ENCODE measurements at regions not wholly inside any gene's neighbourhood (a gene's known extent, or its start where the extent isn't known, plus 50 kb on each side); places are given as distances from the start of the nearest gene placed in this dataset.

GRCh38 chr4:123014038-123014437, 91.6 kb upstream of the NUDT6 start:
- ChIA-PET POLR2A (no interaction called here), CTCF (interaction anchor here (0.9 to 1.4 kb wide), 4 partner anchors 13 to 25 kb away, joined by 3 to 4 read pairs (median 3); no protein-coding TSS in a partner anchor)
- no peak for DNase-seq (ENCODE audit: extremely low spot score)
- TF ChIP-seq CTCF (IDR thresholded peaks at IDR 0.05; ENCODE audit: control extremely low read depth, extremely low read depth, low read depth, missing control alignments): no peak

GRCh38 chr4:123017078-123017477, 94.7 kb upstream of the NUDT6 start:
- ChIA-PET POLR2A (no interaction called here), CTCF (no interaction called here)
- DNase-seq (ENCODE audit: extremely low spot score): no peak
- no peak for TF ChIP-seq CTCF (IDR thresholded peaks at IDR 0.05; ENCODE audit: control extremely low read depth, extremely low read depth, low read depth, missing control alignments)

GRCh38 chr4:123017636-123018395, 95.4 kb upstream of the NUDT6 start:
- ChIA-PET POLR2A (no interaction called here), CTCF (no interaction called here)
- no peak for TF ChIP-seq CTCF (IDR thresholded peaks at IDR 0.05; ENCODE audit: control extremely low read depth, extremely low read depth, low read depth, missing control alignments)
- no peak for DNase-seq (ENCODE audit: extremely low spot score)

- ChIA-PET CTCF (no interaction called here), POLR2A (no interaction called here)
- no peak for DNase-seq (ENCODE audit: extremely low spot score)
- TF ChIP-seq CTCF (IDR thresholded peaks at IDR 0.05; ENCODE audit: control extremely low read depth, extremely low read depth, low read depth, missing control alignments): no peak
These were observed 96.0 kb upstream of the NUDT6 start for GRCh38 chr4:123018396-123018775.

- no peak for TF ChIP-seq CTCF (IDR thresholded peaks at IDR 0.05; ENCODE audit: control extremely low read depth, extremely low read depth, low read depth, missing control alignments)
- no peak for DNase-seq (ENCODE audit: extremely low spot score)
- ChIA-PET POLR2A (no interaction called here), CTCF (no interaction called here)
These were observed 97.9 kb upstream of the NUDT6 start for GRCh38 chr4:123020285-123020684.

- no peak for DNase-seq (ENCODE audit: extremely low spot score)
- POLR2A ChIA-PET: no interaction called here
- CTCF ChIA-PET: no interaction called here
- TF ChIP-seq CTCF (IDR thresholded peaks at IDR 0.05; ENCODE audit: control extremely low read depth, extremely low read depth, low read depth, missing control alignments): no peak
These were observed 101.2 kb upstream of the NUDT6 start for GRCh38 chr4:123023647-123024046.

Data from GM10248 (cell line).